Naive thymus-derived CD4-positive, alpha-beta T cell (primary cell): ENCODE measurements at regions not wholly inside any gene's neighbourhood (a gene's known extent, or its start where the extent isn't known, plus 50 kb on each side); places are given as distances from the start of the nearest gene placed in this dataset.
"Not testable (repeated sequence)": the region's sequence is repeated elsewhere in the genome, so short reads cannot be mapped to it uniquely, and the experiment has no call there.

Experiments used
- ATAC-seq: fragments of 150-1000 bp; cut with Tn5 transposase; 2 replicates; pipeline ENCODE4 v1.10.0; 2021; ENCODE audit warnings: mild to moderate bottlenecking, moderate library complexity
- CTCF ChIA-PET: fragments of 350-600 bp; sonication (Branson Sonifier 250); formaldehyde crosslinking; loops from one replicate; lab custom pipeline; 2021; ENCODE audit warnings: antibody characterized with exemption; lab: Charles Lee
- POLR2A ChIA-PET: fragments of 350-600 bp; sonication (Branson Sonifier 250); formaldehyde crosslinking; loops from one replicate; lab custom pipeline; 2021; ENCODE audit warnings: antibody characterized with exemption, inconsistent platforms; lab: Charles Lee
- DNase-seq, 9 donors: peaks; one replicate each; pipeline versions ENCODE4 v3.0.0 to v3.0.0-alpha.2; 2020 to 2022; ENCODE audit warnings: mixed read lengths in 1 of 9
- H3K27ac ChIP-seq: one replicate; pipeline ENCODE4 v1.7.0; 2013; ENCODE audit warnings: mild to moderate bottlenecking, low read depth, low read length, moderate library complexity
- H3K27me3 ChIP-seq, 2 donors: one replicate each; pipeline ENCODE4 v1.7.0; 2013; ENCODE audit warnings: low read length in 2 of 2, mild to moderate bottlenecking in 2 of 2, moderate library complexity in 2 of 2; ENCODE audit not compliant: control insufficient read depth in 2 of 2, insufficient read depth in 2 of 2
- H3K36me3 ChIP-seq, 3 experiments: 1 replicate in 2 of 3; 2 replicates in 1 of 3; pipeline ENCODE4 v1.7.0; 2013; ENCODE audit warnings: low read length in 3 of 3, mild to moderate bottlenecking in 3 of 3, moderate library complexity in 1 of 3; ENCODE audit not compliant: insufficient read depth in 3 of 3, control insufficient read depth in 2 of 3
- H3K4me1 ChIP-seq, 2 donors: one replicate each; pipeline ENCODE4 v1.7.0; 2013; ENCODE audit warnings: low read length in 2 of 2, mild to moderate bottlenecking in 2 of 2, moderate library complexity in 1 of 2; ENCODE audit not compliant: control insufficient read depth in 2 of 2, insufficient read depth in 2 of 2
- H3K4me3 ChIP-seq: 2 replicates; pipeline ENCODE4 v1.7.0; 2013; ENCODE audit warnings: mild to moderate bottlenecking, low read length
- H3K9me3 ChIP-seq, 3 experiments: 1 replicate in 2 of 3; 2 replicates in 1 of 3; pipeline ENCODE4 v1.7.0; 2013; ENCODE audit warnings: low read length in 3 of 3; ENCODE audit not compliant: control insufficient read depth in 2 of 3
- H3K27ac Mint-ChIP-seq, 9 donors: one replicate each; pipeline ENCODE4 v1.8.0; 2020 to 2022; ENCODE audit warnings: mixed read lengths in 9 of 9, mild to moderate bottlenecking in 8 of 9, moderate library complexity in 5 of 9, inconsistent platforms in 2 of 9
- H3K27me3 Mint-ChIP-seq, 5 donors: one replicate each; pipeline ENCODE4 v1.8.0; 2021 to 2022; ENCODE audit warnings: mixed read lengths in 5 of 5, mild to moderate bottlenecking in 1 of 5
- H3K36me3 Mint-ChIP-seq, 5 donors: one replicate each; pipeline ENCODE4 v1.8.0; 2020 to 2022; ENCODE audit warnings: mixed read lengths in 5 of 5, mild to moderate bottlenecking in 3 of 5, inconsistent platforms in 1 of 5
- H3K4me1 Mint-ChIP-seq, 7 donors: one replicate each; pipeline ENCODE4 v1.8.0; 2020 to 2022; ENCODE audit warnings: mixed read lengths in 7 of 7, mild to moderate bottlenecking in 3 of 7, inconsistent platforms in 1 of 7
- H3K4me3 Mint-ChIP-seq, 10 donors: one replicate each; pipeline ENCODE4 v1.8.0; 2020 to 2022; ENCODE audit warnings: mild to moderate bottlenecking in 10 of 10, mixed read lengths in 10 of 10, moderate library complexity in 6 of 10, inconsistent platforms in 2 of 10
- H3K9me3 Mint-ChIP-seq, 11 donors: one replicate each; pipeline ENCODE4 v1.8.0; 2020 to 2022; ENCODE audit warnings: mixed read lengths in 11 of 11, mild to moderate bottlenecking in 4 of 11, inconsistent platforms in 1 of 11, moderate library complexity in 1 of 11
- intact Hi-C, 2 donors: fragments of 100-400 bp; cut with micrococcal nuclease; formaldehyde crosslinking; loops; one replicate each; pipeline ENCODE4 v1.15.1; 2023

DNA sequence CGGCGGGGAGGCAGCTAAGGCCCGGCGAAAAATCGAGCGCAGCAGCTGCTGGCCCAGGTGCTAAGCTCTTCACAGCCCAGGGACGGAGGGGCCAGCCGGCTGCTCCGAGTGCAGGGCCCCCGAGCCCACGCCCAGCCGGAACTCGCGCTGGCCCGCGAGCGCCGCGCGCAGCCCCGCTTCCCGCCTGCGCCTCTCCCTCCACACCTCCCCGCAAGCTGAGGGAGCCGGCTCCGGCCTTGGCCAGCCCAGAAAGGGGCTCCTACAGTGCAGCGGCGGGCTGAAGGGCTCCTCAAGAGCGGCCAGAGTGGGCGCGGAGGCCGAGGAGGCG is 591.7 kb downstream of the TRIB2 start:
- H3K4me1 Mint-ChIP-seq, H3K27ac Mint-ChIP-seq, H3K36me3 ChIP-seq, ATAC-seq, H3K27me3 ChIP-seq, H3K27me3 Mint-ChIP-seq, H3K4me1 ChIP-seq, H3K36me3 Mint-ChIP-seq, DNase-seq, H3K27ac ChIP-seq, H3K9me3 ChIP-seq, H3K4me3 Mint-ChIP-seq, intact Hi-C loops, POLR2A ChIA-PET, CTCF ChIA-PET, H3K4me3 ChIP-seq: not testable (repeated sequence)
- peaks cover 0 to 17% (median 4%) of the 10 kb centered on the region in 11 donors for H3K9me3 Mint-ChIP-seq

DNA sequence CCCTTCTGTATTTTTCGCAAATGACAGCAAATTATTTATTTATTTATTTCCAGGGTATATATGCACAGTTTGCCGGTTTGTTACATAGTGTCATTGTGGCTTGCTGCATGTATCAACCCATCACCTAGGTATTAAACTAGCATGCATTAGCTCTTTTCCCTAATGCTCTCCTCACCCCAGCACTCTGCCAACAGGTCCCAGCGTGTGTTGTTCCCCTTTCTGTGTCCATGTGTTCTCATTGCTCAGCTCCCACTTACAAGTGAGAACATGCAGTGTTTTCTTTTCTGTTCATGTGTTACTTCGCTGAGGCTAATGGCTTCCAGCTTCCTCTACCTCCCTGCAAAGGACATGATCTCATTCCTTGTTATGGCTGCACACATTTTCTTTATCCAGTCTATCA is 592.3 kb downstream of the TRIB2 start:
- peaks cover 0 to 21% (median 4%) of the 10 kb centered on the region in 11 donors for H3K9me3 Mint-ChIP-seq
- H3K4me3 Mint-ChIP-seq: no peak overlapping the region
- ATAC-seq (no peak), DNase-seq (no peak)
- Histone ChIP-seq H3K9me3 (no peaks in the 10 kb centered on the region), H3K4me3 (no peak overlapping the region), H3K4me1 (no peaks in the 10 kb centered on the region), H3K27ac (no peak overlapping the region), H3K27me3 (no peaks in the 10 kb centered on the region), H3K36me3 (no peaks in the 10 kb centered on the region)
- H3K4me1 Mint-ChIP-seq: no peaks in the 10 kb centered on the region
- intact Hi-C loops: no loop called here
- H3K27me3 Mint-ChIP-seq: peaks cover 0 to 5% (median 0%) of the 10 kb centered on the region in 5 donors
- POLR2A ChIA-PET: no interaction called here
- no peaks in the 10 kb centered on the region for H3K36me3 Mint-ChIP-seq
- H3K27ac Mint-ChIP-seq: no peak overlapping the region
- CTCF ChIA-PET: no interaction called here

DNA sequence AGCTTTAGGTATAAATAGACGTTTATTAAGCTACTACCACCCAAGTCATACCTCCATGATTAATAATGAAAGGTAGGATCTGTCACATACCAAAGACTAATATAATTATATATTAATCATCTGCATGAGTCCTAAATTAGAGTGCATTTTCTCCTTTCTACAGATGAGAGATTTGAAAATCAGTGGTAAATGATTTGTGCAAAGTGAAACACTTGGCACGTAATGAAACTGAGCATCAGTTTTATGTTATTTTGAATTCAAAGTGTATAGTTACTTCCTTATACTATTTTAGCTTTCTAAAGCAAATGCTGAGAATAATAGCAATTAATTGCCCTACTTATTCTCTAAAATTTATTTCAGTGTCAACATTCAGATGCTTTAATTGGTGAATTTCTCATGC is 615.3 kb downstream of the TRIB2 start:
- H3K27ac Mint-ChIP-seq: no peak overlapping the region
- no peaks in the 10 kb centered on the region for H3K4me1 Mint-ChIP-seq
- no peaks in the 10 kb centered on the region for H3K27me3 ChIP-seq
- H3K4me3 ChIP-seq: no peak overlapping the region
- H3K4me1 ChIP-seq: no peaks in the 10 kb centered on the region
- POLR2A ChIA-PET: no interaction called here
- intact Hi-C loops: no loop called here
- H3K27me3 Mint-ChIP-seq: no peaks in the 10 kb centered on the region
- H3K36me3 ChIP-seq: no peaks in the 10 kb centered on the region
- DNase-seq: no peak
- H3K9me3 ChIP-seq: no peaks in the 10 kb centered on the region
- H3K36me3 Mint-ChIP-seq: no peaks in the 10 kb centered on the region
- no peak overlapping the region for H3K4me3 Mint-ChIP-seq
- CTCF ChIA-PET: no interaction called here
- ATAC-seq: no peak
- peaks cover 0 to 8% (median 4%) of the 10 kb centered on the region in 11 donors for H3K9me3 Mint-ChIP-seq
- no peak overlapping the region for H3K27ac ChIP-seq

DNA sequence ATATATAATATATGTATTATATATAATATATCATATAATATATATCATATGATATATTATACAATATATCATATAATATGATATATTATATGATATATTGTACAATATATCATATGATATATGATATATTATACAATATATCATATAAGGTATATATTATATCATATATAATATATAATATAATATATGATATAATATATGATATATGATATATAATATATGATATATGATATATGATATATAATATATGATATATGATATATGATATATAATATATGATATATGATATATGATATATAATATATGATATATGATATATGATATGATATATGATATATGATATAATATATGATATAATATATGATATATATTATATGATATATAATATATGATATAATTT is 617.3 kb downstream of the TRIB2 start:
- CTCF ChIA-PET, H3K27ac Mint-ChIP-seq, POLR2A ChIA-PET, H3K27me3 Mint-ChIP-seq, H3K4me3 ChIP-seq, H3K36me3 ChIP-seq, ATAC-seq, H3K27me3 ChIP-seq, DNase-seq, H3K27ac ChIP-seq, H3K4me1 Mint-ChIP-seq, H3K36me3 Mint-ChIP-seq, H3K4me3 Mint-ChIP-seq, intact Hi-C loops, H3K9me3 ChIP-seq, H3K4me1 ChIP-seq: not testable (repeated sequence)
- H3K9me3 Mint-ChIP-seq: peaks cover 0 to 18% (median 8%) of the 10 kb centered on the region in 11 donors

DNA sequence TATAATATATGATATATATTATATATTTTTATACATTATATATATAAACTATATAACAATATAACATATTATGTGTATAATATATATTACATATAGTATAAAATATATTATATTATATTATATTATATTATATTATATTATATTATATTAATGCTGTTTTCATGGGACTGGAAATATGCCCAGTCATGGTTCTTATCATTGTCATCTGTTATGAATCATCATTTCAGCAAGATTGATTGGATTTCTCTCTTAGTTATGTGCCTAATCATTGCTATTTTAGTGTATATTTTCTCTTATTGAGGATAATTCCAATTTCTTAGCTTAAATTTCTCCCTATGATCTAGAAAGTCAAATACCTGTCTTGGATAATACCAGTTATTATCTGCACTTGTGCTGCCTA is 617.8 kb downstream of the TRIB2 start:
- CTCF ChIA-PET: no interaction called here
- intact Hi-C loops: no loop called here
- Histone ChIP-seq H3K27me3 (no peaks in the 10 kb centered on the region), H3K4me1 (no peaks in the 10 kb centered on the region), H3K36me3 (no peaks in the 10 kb centered on the region), H3K27ac (no peak overlapping the region), H3K9me3 (no peaks in the 10 kb centered on the region), H3K4me3 (no peak overlapping the region)
- DNase-seq (no peak), ATAC-seq (no peak)
- H3K9me3 Mint-ChIP-seq: peaks cover 0 to 18% (median 8%) of the 10 kb centered on the region in 11 donors
- H3K27ac Mint-ChIP-seq: no peak overlapping the region
- POLR2A ChIA-PET: no interaction called here
- no peak overlapping the region for H3K4me3 Mint-ChIP-seq
- H3K27me3 Mint-ChIP-seq: peaks cover 0 to 9% (median 0%) of the 10 kb centered on the region in 5 donors
- no peaks in the 10 kb centered on the region for H3K4me1 Mint-ChIP-seq
- no peaks in the 10 kb centered on the region for H3K36me3 Mint-ChIP-seq

DNA sequence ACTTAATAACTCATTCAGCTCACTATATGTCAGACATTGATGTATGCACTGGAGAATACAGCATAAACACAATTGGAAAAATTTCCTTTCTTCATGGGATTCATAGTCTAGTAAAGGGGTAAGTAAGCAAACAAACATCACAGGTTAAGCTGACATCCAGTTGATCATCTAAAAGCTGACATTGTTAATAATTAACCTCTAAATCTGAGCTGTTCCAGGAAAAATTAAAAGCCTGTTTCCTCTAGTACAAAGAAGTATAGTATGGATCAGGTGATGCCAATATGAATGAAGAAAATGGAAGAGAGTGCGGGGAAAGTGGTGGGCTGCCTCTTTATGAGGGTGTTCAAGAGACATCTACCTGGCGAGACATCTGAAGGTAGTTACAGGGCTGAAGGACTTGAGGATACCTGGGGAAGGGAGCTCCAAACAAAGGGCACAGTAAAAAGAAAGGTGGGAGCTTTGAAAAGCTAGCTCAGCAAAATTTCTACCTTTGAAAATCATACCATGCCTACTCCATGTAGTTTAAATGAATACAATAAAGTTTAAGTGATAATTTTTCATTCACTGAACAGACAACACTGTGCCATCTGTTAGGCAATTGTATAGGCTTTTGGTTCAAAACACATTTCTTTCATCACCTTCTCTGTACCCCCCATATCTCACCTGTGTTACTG is 619.3 kb downstream of the TRIB2 start:
- no peaks in the 10 kb centered on the region for H3K27me3 ChIP-seq
- ChIA-PET CTCF (no interaction called here), POLR2A (no interaction called here)
- H3K9me3 Mint-ChIP-seq: peaks cover 0 to 18% (median 8%) of the 10 kb centered on the region in 11 donors
- no peaks in the 10 kb centered on the region for H3K36me3 Mint-ChIP-seq
- intact Hi-C loops: no loop called here
- no peaks in the 10 kb centered on the region for H3K4me1 Mint-ChIP-seq
- no peak overlapping the region for H3K4me3 ChIP-seq
- H3K36me3 ChIP-seq: no peaks in the 10 kb centered on the region
- no peak for ATAC-seq
- H3K4me1 ChIP-seq: no peaks in the 10 kb centered on the region
- H3K9me3 ChIP-seq: no peaks in the 10 kb centered on the region
- DNase-seq: no peak
- H3K27ac ChIP-seq: no peak overlapping the region
- no peak overlapping the region for H3K4me3 Mint-ChIP-seq
- no peak overlapping the region for H3K27ac Mint-ChIP-seq
- H3K27me3 Mint-ChIP-seq: peaks cover 0 to 9% (median 2%) of the 10 kb centered on the region in 5 donors

DNA sequence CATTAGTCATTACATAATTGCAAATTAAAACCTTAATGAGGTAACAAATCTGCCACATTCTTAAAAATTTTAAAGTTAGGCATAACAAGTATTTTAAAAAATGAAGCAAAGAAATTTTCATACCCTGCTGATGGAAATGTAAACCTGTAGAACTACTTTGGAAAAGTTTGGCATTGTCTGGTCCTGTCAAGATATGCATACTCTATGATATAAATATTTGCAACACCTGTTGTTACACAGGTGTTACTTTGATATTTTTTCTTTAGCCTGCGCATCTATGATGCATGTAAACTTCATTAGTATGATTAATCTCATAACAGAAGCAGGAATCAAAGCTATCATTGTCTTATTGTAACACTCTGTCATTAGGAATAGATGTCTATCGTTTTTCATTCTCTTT is 634.3 kb downstream of the TRIB2 start:
- ATAC-seq: no peak
- CTCF ChIA-PET: no interaction called here

More for the DNA sequence above, 634.3 kb downstream of the TRIB2 start:
- H3K4me1 Mint-ChIP-seq: no peaks in the 10 kb centered on the region
- intact Hi-C loops: no loop called here
- H3K36me3 Mint-ChIP-seq: no peaks in the 10 kb centered on the region
- POLR2A ChIA-PET: no interaction called here
- no peak for DNase-seq
- peaks cover 0 to 6% (median 0%) of the 10 kb centered on the region in 11 donors for H3K9me3 Mint-ChIP-seq
- peaks cover 0 to 7% (median 0%) of the 10 kb centered on the region in 5 donors for H3K27me3 Mint-ChIP-seq
- no peaks in the 10 kb centered on the region for H3K4me1 ChIP-seq
- no peaks in the 10 kb centered on the region for H3K9me3 ChIP-seq
- H3K4me3 ChIP-seq: no peak overlapping the region
- no peaks in the 10 kb centered on the region for H3K27me3 ChIP-seq
- no peak overlapping the region for H3K27ac Mint-ChIP-seq
- H3K36me3 ChIP-seq: no peaks in the 10 kb centered on the region
- H3K4me3 Mint-ChIP-seq: no peak overlapping the region
- no peak overlapping the region for H3K27ac ChIP-seq
